GM21528 (cell line): ENCODE measurements at regions not wholly inside any gene's neighbourhood (a gene's known extent, or its start where the extent isn't known, plus 50 kb on each side); places are given as distances from the start of the nearest gene placed in this dataset.

Experiments used
- ATAC-seq: cut with Tn5 transposase; IDR thresholded peaks from one replicate; pipeline ENCODE4 v1.9.1; 2021; ENCODE audit warnings: mild to moderate bottlenecking, moderate library complexity; ENCODE audit not compliant: unreplicated experiment, low FRiP score

- no peak for ATAC-seq
Measured at GRCh38 chr9:90027296-90027790, 422.5 kb downstream of the GADD45G start.

- no peak for ATAC-seq
Measured at GRCh38 chr9:90029386-90029785, 424.6 kb downstream of the GADD45G start.

GRCh38 chr9:90029996-90030395 is 425.2 kb downstream of the GADD45G start:
- ATAC-seq: no peak

GRCh38 chr9:90032296-90033027 is 427.6 kb downstream of the GADD45G start:
- ATAC-seq: no peak

- no peak for ATAC-seq
Measured at GRCh38 chr9:90033028-90033650, 428.3 kb downstream of the GADD45G start.

- no peak for ATAC-seq
Measured at GRCh38 chr9:90034071-90034470, 429.3 kb downstream of the GADD45G start.

GRCh38 chr9:90035471-90035870 is 430.7 kb downstream of the GADD45G start:
- no peak for ATAC-seq

GRCh38 chr9:90037146-90037797 is 432.5 kb downstream of the GADD45G start:
- no peak for ATAC-seq

GRCh38 chr9:90038763-90039162 is 434.0 kb downstream of the GADD45G start:
- no peak for ATAC-seq

GRCh38 chr9:90044263-90044662 is 439.5 kb downstream of the GADD45G start:
- no peak for ATAC-seq

- ATAC-seq: no peak
Measured at GRCh38 chr9:90044710-90045151, 439.9 kb downstream of the GADD45G start.

GRCh38 chr9:90046317-90046861 is 441.6 kb downstream of the GADD45G start:
- no peak for ATAC-seq

- no peak for ATAC-seq
Measured at GRCh38 chr9:90047828-90048227, 443.0 kb downstream of the GADD45G start.

- no peak for ATAC-seq
Measured at GRCh38 chr9:90052366-90052765, 447.6 kb downstream of the GADD45G start.

GRCh38 chr9:90053027-90053426 is 448.2 kb downstream of the GADD45G start:
- ATAC-seq: no peak

- no peak for ATAC-seq
Measured at GRCh38 chr9:90054810-90055209, 450.0 kb downstream of the GADD45G start.

GRCh38 chr9:90055226-90055625 is 450.4 kb downstream of the GADD45G start:
- no peak for ATAC-seq

GRCh38 chr9:90057361-90057760 is 452.5 kb downstream of the GADD45G start:
- no peak for ATAC-seq

- no peak for ATAC-seq
Measured at GRCh38 chr9:90058182-90058763, 453.5 kb downstream of the GADD45G start.

- no peak for ATAC-seq
Measured at GRCh38 chr9:90059436-90059835, 454.6 kb downstream of the GADD45G start.

- no peak for ATAC-seq
Measured at GRCh38 chr9:90060256-90060655, 455.4 kb downstream of the GADD45G start.
